ENCODE measurements at regions not wholly inside any gene's neighbourhood (a gene's known extent, or its start where the extent isn't known, plus 50 kb on each side); places are given as distances from the start of the nearest gene placed in this dataset.

GRCh38 chr9:16268067-16268881, 602.2 kb downstream of the BNC2 start:
- Histone ChIP-seq H4K20me1 (ENCODE audit: control insufficient read depth, extremely low read depth, insufficient read depth, low read length) (no peaks in the 10 kb centered on the region), H3K9me3 (ENCODE audit: control insufficient read depth, low read depth, low read length) (no peaks in the 10 kb centered on the region), H3K9ac (ENCODE audit: control insufficient read depth, extremely low read depth, insufficient read depth, low read length) (no peak overlapping the region), H3K79me2 (ENCODE audit: control insufficient read depth, insufficient read depth, low read length) (no peaks in the 10 kb centered on the region), H3K36me3 (ENCODE audit: control insufficient read depth in 2 of 2, extremely low read depth in 1 of 2, insufficient read depth in 2 of 2, low read length in 2 of 2) (no peaks in the 10 kb centered on the region), H3K9me1 (ENCODE audit: control insufficient read depth, extremely low read depth, insufficient read depth, low read length) (no peaks in the 10 kb centered on the region), H3K27me3 (ENCODE audit: control insufficient read depth, extremely low read depth, insufficient read depth, low read length) (no peaks in the 10 kb centered on the region), H3K27ac (ENCODE audit: control insufficient read depth, insufficient read depth, low read length) (no peak overlapping the region), H3K4me2 (ENCODE audit: control insufficient read depth, extremely low read depth, insufficient read depth, low read depth, low read length) (no peak overlapping the region), H3K4me1 (ENCODE audit: control insufficient read depth, extremely low read depth, insufficient read depth, low read length) (no peaks in the 10 kb centered on the region), H3K4me3 (ENCODE audit: control insufficient read depth in 2 of 3, extremely low read depth in 1 of 3, insufficient read depth in 2 of 3, low read depth in 1 of 3, low read length in 3 of 3) (no peak overlapping the region), H2AFZ (ENCODE audit: control insufficient read depth, low read length) (no peak overlapping the region)
- FAIRE-seq (no peak), DNase-seq (ENCODE audit: low read depth, low spot score) (no peak)
- TF ChIP-seq CTCF (optimal IDR thresholded peaks at IDR 0.05 in 1 of 3, IDR thresholded peaks at IDR 0.05 in 1 of 3, conservative IDR thresholded peaks at IDR 0.05 in 1 of 3; ENCODE audit: extremely low read depth in 1 of 3, insufficient read depth in 2 of 3, low read length in 3 of 3) (no peak), EZH2 (IDR thresholded peaks at IDR 0.05; ENCODE audit: low read length) (no peak)
- dilution Hi-C loops (cut with MboI; ENCODE audit: extremely low pct_ligation_motif_present, low sequenced_read_pairs): no loop called here

DNA sequence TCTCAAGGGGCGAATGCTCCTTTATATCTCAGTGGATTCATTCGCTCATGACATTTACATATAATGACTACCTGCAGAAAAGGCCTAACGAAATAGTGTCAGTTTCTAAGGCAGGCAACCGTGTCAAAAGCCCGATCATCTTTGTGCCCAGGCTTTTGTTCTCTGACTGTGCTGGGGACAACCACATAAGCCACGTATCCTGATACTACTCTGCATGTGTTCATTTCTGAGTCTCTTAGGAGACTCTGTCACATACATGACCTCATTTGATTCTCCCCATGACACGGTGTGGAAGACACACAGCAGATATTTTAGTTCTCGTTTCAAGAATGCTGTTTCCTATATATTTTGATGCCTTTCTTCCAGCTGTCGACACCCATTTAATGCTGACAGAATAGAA, 598.5 kb downstream of the BNC2 start:
- H3K36me3 ChIP-seq (ENCODE audit: control insufficient read depth in 2 of 2, extremely low read depth in 1 of 2, insufficient read depth in 2 of 2, low read length in 2 of 2): no peaks in the 10 kb centered on the region
- no peak overlapping the region for H2AFZ ChIP-seq (ENCODE audit: control insufficient read depth, low read length)
- H3K9me3 ChIP-seq (ENCODE audit: control insufficient read depth, low read depth, low read length): no peaks in the 10 kb centered on the region
- H3K4me3 ChIP-seq (ENCODE audit: control insufficient read depth in 2 of 3, extremely low read depth in 1 of 3, insufficient read depth in 2 of 3, low read depth in 1 of 3, low read length in 3 of 3): no peak overlapping the region
- no peak for FAIRE-seq
- no peak overlapping the region for H3K4me2 ChIP-seq (ENCODE audit: control insufficient read depth, extremely low read depth, insufficient read depth, low read depth, low read length)
- H3K9ac ChIP-seq (ENCODE audit: control insufficient read depth, extremely low read depth, insufficient read depth, low read length): no peak overlapping the region
- dilution Hi-C loops (cut with MboI; ENCODE audit: extremely low pct_ligation_motif_present, low sequenced_read_pairs): no loop called here
- H3K27ac ChIP-seq (ENCODE audit: control insufficient read depth, insufficient read depth, low read length): no peak overlapping the region
- DNase-seq (ENCODE audit: low read depth, low spot score): no peak
- no peaks in the 10 kb centered on the region for H3K4me1 ChIP-seq (ENCODE audit: control insufficient read depth, extremely low read depth, insufficient read depth, low read length)
- H3K9me1 ChIP-seq (ENCODE audit: control insufficient read depth, extremely low read depth, insufficient read depth, low read length): no peaks in the 10 kb centered on the region
- TF ChIP-seq EZH2 (IDR thresholded peaks at IDR 0.05; ENCODE audit: low read length) (no peak), CTCF (optimal IDR thresholded peaks at IDR 0.05 in 1 of 3, IDR thresholded peaks at IDR 0.05 in 1 of 3, conservative IDR thresholded peaks at IDR 0.05 in 1 of 3; ENCODE audit: extremely low read depth in 1 of 3, insufficient read depth in 2 of 3, low read length in 3 of 3) (no peak)
- H4K20me1 ChIP-seq (ENCODE audit: control insufficient read depth, extremely low read depth, insufficient read depth, low read length): no peaks in the 10 kb centered on the region
- no peaks in the 10 kb centered on the region for H3K27me3 ChIP-seq (ENCODE audit: control insufficient read depth, extremely low read depth, insufficient read depth, low read length)
- H3K79me2 ChIP-seq (ENCODE audit: control insufficient read depth, insufficient read depth, low read length): no peaks in the 10 kb centered on the region
